Non-pigmented ciliary epithelial cell (primary cell): ENCODE measurements at regions not wholly inside any gene's neighbourhood (a gene's known extent, or its start where the extent isn't known, plus 50 kb on each side); places are given as distances from the start of the nearest gene placed in this dataset.
A peak's percentile ranks its signal among the peaks of the same experiment; 100 is the strongest.

ENCODE experiments used
- DNase-seq: peaks from one replicate; pipeline ENCODE4 v3.0.0-alpha.2; 2010; ENCODE audit warnings: low read depth

DNA sequence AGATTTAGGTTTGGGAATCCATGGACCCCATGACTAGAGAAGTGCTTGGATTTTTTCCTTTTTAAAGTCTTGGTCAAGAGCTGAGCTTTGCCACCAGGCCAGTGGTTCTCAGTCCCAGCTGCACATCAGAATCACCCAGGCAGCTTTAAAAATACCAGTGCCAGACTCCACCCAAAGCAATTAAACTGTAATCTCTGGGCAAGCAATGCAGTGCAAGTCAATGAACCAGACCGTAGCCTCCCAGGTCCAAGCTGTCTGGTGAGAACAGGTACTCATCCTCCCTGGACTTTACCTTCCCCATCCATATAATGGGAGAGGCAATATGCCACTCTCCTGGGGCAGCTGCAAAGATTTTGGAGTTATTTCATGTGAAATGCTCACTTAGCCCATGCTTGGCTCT is 223.1 kb upstream of the CDH5 start:
- DNase-seq, result no peak

DNA sequence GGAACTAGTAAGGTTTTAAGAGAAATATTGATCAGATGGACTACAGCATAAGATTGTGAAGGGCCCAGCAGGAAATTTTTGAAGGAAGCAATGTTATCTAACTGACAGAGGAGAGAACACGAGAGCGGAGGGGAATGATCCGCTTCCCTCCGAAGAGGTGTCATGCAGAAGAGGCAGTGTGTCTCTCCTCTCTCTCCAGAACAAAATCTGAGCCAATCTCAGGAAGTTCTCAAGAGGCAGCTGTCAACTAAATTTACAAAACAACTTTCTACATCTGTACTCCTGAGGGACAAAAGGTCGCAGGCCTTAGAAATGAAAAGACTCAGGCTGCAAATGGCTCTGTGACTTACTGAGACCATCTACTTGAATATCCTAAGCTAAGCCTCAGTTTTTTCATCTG is 224.6 kb upstream of the CDH5 start:
- DNase-seq, result no peak

DNA sequence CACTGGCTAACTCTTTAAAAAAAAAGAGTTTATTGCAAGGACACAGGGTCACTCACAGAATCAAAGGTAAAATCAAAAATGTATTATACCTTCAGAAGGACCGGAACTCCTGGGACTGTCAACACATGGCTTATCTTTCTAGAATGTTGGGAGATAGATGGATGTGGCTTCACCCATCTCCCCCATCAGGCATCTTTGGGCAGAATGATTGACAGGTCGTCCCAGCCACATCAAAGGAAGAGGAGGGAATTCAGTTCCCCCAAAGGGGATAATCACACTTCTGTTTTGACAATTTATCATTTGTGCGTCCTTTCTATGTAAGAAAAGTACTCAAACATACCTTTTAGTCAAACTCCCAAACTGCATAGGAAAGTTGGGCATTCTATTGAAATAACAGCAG is 228.6 kb upstream of the CDH5 start:
- DNase-seq, result no peak

DNA sequence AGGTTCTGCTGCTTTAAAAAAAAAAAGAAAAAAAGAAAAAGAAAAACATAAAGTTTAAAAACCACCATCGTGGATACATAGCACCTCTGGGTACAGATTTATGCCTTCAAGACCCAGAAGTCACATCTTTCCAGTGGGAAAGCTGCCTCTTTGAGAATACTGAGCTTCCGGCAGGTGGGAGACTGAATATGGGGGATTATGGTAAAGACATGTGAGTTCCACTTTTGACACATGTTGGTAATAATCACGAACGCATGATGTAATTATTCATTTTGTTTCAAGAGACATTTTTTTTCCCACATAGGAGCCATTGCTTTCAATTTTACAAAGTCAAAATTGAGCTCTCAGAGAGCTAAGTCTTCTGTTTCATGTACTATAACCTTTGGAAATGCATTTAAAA is 229.7 kb upstream of the CDH5 start:
- DNase-seq, result no peak

DNA sequence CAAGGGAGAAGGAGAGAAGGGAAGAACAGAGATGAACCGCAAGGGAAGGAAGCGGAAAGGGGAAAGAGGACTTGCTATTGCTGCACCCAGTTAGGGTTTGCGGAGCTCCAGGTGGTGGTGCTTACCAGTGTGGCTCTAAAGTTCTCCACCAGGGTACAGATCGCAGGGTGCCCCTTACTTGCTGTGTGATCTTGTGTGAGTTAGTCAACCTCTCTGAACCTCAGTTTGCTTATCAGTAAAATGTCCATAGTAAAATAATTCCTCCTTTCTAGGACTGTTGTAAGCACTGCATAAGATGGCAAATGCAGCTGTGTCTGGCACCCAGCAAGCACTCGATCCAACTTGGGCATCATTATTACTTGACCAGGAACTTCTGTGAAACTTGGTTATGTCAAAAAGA is 230.7 kb upstream of the CDH5 start:
- DNase-seq, result no peak

DNA sequence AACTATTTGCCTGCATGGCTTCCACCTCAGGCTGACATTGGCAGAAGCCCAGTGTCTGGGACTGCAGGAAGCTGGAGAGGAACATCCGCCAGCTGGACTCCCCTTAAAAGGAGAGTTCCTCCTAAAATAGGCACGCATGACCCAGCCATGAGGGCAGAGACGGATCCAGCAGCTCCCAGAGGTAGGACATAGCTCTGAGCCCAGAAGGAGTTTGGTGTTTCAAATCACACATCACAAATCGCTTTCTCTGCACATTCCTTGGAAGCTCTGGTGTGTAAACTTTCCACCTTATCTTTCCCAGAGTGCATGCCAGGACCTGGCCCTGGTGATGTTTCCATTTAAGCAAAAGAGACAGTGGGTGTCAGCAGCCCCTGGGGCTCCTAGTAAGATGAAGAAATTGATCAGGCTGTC is 231.1 kb upstream of the CDH5 start:
- DNase-seq, result no peak

DNA sequence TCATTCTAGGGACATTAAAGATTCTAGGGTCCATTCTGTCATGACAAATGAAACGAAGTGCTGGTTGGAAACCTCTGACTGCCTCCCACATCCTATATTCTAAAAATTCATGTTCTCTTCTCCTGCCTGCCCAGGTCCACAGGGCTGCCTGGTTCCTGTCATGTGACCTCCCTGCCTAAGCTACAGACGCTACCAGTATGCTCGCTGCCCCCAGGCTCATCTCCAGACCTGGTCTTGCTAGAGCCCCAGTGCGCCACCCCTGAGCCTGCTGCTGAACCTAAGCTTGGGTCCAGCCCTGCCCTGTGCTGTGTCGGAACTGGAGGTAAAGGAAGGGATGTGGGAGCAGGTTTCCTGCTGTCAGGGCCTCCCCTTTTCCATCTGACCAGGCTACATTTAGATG is 231.6 kb upstream of the CDH5 start:
- no peak for DNase-seq

DNA sequence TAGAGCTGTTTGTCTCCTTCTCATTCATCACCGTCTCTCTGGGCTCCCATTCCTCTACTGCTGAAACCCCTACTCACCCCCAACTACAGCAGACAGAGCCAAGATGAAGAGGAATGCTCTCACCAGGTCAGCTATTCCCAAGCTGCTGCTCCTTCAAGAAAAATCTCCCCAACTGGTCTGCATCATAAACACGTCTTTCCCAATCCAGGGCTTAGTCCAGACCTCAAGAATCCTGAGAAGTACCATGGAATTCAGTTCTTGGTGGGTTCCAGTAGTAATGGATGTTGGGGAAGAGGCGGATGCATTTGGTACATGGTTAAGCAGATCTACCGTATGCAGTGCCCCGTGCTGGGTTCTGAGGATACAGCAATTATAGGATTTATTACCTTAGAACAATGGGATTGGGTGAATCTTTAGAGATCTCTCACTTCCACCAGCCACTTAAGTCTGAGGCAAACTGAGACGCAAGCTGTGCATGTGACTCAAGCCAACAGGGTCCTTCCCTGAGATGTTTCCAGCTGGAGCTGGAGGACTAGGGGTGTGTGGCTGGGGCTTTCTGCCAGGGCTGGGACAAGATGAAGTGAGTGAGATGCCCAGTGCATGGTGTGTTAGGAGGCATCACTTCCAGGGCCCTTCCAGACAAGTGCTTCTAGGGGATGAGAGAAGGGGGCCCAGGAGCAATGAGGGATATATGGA is 232.7 kb upstream of the CDH5 start:
- no peak for DNase-seq

DNA sequence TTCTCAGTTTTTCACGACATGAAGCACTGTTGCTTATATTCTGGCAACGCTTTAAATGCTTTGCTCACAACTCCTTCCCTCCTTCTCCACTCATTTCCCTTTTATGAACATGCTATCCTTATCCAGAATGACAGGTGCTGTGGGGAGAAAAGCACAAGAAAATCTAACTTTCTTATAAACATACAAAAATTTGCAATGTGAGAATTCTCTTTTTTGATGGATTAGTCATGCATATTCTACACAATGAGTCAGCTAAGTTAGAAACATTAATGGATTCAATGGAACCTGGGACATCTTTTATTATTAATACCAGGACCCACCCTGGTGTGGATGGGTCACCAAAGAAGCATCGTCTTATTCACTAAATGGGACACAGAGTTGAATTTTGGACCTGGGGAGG is 234.6 kb upstream of the CDH5 start:
- DNase-seq, result no peak

DNA sequence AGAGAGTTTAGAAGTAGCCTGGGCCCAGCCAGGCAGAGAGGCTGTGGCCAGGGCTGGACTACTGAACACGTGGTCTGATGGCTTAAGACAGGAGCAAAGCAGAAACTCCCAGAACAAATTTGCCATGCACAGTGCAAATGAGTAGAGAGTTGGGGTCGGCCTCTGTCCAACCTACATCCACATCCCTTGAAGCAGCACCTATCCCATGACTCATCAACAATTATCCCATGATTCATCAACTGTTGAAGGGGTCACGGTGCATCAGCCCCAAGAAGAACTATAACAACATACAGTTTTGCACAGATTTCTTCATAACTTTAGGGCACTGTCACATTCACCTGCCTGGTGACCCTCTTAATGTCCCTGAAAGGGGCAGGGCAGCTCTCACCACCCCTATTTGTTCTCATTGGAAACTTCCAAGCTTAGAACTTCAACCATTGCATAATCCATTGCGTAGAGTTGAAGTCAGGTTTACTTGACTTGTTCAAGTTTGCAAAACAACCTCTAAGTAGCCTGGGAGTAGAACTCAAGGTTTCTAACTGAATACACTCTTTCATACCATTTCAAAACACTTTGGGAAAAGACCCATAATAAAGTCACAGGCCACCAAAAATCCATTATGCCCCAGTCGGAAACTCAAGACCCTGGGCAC is 235.2 kb upstream of the CDH5 start:
- DNase-seq, result no peak

DNA sequence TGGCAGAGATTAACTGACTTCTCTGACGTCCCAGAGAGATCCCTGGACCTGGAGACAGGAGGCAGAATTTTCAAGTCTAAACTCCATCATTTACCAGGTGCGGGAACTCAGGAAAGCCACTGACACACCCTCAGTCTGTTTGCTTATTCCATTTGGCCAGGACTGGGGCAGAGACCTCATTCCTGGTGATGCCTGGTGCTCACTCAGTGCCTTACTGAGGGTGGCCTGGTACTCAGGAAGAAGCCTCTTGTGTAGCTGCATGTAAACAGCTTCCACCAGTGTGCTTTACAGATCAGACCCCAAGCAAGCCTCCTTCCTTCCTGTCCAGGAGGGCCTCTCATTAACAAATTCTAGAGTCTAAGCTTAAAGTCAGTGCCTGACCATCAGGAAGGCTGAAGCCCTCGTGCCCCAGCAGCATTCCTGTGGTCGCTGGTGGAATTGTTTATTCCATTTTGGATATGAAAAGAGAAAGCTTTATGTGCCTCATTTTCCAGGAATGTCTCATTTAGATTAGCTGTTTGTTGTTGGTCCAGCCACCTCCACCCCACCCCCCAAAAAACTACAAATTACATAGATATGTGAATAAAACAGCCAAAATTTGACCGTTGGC is 236.1 kb upstream of the CDH5 start:
- DNase-seq, result no peak

DNA sequence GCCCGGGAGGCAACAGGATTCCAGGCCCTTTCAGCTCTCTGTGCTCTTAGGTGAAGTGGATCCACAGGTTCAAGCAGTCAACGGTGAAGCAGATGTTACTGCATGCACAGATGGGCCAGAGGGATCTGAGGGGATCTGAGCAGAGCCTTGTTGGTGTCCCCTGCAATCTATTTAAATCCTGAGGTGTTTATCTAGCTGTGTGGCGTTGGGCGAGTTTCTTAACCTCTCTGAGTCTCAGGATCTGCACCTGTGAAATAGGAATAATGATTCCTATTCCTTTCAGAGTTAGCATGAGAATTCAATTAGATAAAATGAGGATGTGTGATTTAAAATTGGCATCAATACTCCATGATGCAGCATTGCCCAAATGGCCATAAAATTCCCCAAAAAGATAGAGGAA is 237.3 kb upstream of the CDH5 start:
- no peak for DNase-seq

DNA sequence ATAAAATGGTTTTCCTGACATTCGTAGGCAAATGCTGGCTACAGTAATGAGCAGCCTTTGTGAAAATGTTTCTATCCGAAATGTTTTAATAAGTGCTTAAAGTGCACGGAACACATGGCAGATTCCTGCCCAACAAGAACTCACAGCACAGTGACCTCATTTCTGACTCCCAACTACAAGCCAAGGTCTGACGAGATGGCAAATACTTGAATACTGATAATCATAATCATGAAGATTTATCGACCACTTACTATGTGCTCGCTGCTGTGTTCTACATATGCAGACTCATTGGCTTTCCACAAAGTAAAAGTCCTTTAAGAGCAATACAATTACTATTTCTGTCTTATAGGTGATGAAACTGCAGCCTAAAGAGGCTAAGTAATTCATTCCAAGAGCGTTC is 238.1 kb upstream of the CDH5 start:
- DNase-seq, result no peak

DNA sequence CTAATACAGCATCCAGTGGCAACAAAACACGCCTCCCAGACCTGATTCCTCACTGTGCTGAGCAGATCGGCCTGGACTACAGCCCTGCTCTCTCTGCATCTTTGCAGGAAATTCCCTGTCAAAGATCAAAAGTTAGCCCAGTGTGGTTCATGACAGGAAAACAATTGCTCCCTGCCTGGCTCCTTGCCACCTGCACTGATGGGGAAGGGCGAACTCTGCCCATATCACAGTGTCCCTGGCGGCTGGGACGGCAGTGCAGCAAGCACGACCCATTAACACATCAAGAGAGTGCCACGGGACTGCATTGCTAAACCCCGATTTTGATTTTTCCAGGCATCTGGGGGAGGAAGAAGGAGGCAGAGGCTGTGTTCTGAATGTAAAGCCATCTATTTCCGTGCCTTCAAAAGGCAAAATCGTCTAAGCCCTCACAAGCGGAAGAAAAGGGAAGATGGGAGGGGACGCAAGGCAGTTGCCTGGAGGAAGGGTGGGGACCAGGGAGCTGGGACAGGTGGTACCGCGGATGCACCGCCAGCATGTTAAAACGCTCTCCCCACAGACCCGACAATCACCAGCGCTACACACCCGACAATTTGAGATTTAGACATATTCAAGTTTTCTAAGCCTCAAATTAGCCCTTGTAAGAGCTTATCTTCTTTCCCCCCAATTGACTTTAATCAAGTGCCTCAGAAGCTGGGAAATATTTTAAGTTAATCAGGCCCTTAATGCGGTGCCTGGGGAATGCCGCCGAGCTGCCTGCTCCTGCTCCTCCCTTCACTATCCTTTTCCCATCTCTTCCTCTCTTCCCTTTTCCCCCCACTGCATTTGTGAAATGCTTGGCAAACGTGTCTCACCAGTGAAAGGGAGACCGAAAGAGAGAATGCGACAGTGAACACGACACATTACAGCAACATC is 238.8 kb upstream of the CDH5 start:
- no peak for DNase-seq

DNA sequence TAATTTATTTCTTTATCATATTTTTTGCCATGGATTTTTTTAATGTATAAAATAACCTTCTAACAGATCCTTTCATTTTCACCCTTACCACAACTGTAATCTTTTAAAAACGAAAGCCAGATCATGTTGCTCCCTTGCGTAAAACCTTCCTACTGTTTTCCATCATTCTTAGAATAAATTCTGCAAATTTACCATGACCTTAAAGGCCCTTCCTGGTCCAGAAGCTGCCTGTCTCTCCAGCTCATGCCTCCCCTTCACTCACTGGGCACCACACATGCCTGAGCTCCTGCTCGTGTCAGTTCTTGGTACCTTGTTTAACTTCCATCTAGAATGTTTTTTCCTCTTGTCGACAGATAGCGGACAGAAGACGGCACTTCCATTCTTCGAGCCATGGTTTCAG is 245.0 kb upstream of the CDH5 start:
- DNase-seq, result no peak

DNA sequence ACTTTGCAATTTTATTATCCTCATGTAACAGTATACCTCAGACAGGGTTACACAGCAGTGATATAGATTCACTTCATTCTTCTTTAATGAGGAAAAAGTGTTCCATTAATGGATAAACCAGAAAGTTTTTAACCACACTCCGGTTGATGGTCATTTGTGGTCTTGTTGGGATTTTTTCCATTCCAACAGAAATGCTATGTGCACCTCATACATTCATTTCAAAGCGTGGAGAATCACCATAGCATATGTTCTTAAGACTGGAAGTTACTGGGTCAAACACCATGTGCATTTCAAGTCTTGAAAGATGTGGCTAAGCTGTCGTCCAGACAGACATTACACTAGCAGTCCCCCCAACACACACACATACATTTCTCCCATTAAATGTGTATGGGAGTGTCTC is 245.8 kb upstream of the CDH5 start:
- DNase-seq, result peak; percentile 15

DNA sequence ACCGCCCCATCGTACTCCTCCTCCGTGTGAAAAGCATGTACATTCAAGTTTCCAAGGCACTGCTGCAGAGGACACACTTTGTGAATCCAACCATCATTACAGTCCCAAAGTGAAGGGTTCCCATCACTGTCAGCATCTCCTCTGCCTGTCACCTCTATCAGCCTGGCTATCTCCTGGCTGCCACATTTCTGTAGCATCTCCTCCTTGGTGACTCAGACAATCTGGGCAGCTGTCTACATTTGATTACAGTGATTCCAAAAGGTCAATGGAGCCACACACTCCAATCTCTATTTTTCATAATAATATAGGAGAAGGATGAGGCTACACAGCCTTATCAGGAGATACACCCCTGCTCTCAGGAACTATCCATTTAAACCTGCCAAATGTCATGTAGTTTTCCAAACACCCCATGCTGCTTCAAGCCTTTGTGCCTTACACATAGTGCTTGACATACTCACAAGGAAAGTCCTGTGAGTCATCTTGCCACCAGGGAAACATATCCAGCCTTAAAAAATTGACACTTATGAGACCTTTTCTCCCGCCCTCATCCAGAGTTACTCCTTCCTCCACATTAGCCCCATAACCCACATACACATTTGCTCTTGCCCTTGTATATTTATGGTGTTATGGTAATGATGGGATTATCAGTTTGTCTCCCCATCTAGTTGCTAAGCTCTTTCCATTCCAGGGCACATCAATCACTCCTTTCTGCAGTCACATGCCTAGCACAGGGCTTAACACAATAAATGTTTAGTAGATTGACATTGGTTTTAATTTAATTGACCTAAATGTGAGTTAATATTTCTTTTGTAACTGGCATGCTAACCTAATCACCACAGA is 250.1 kb upstream of the CDH5 start:
- DNase-seq, result no peak

DNA sequence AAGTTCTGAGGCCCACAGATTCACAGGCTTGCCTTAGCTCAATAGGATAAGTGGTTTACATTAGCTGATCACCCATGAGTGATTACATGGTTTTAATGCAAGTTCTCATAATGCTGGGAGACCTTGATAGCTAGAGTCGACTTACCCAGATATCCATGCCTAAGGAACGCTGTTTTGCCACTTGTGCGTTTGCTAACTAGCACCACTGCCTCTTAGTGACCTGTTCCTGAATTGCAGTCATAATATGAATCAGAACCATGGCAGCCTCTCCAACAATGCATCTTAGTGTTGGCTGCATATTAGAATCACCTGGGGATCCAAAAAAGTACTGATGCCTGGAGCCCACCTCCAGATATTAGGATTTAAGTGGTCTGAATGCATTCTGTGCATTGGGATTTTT is 251.1 kb upstream of the CDH5 start:
- no peak for DNase-seq

DNA sequence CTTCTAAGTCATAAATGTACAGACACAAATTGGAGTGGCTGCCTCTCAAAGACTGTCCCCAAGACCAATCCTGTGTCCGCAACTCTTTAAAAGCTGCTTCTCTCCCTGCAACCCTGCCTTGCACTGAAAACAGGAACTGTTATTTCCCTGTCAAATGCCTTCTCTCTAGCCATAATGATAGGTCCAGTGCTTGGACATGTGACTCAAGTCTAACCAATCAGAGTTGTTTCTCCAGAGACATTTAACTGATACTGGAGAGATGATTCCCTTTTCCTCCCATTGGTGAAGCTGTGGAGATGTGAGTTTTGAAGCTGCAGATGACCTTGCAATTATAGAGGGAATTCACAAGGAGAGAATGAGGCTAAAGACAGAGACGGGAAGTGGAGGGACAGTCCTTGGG is 253.3 kb upstream of the CDH5 start:
- DNase-seq, result no peak

DNA sequence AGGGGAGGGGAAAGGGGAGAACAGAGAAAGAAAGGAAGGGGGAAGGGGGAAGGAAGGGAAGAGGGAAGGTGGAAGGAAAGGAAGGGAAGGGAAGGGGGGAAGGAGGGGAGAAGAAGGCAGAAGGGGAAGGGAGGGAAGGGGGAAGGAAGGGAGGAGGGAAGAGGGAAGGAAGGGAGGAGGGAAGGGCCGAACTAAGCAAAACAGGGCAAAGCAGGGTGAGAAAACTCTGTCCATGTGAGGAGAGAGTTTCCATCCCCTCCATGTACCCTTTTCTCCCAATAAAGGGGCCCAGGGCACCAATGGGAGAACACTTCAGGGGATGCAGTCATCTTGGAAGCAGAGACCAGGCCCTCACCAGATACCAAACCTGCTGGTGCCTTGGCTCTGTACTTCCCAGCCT is 256.8 kb upstream of the CDH5 start:
- DNase-seq, result no peak

DNA sequence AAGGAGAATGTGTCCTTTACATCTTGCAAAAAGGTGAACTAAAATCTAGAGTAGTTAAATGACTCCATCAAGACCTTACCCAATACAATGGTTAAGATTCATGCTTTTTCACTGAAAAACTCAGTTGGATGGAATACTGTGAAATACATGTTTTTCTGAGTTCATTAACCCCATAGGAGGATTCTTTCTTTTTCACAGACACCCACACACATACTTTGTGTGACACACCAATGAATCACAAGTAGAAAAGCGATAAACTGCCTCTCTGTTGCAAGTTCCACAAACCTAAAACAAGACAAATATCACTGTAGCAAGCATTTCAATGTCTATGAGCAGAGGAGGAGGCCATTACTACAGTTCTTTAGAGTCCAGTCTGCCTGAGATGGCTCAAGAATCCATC is 258.8 kb upstream of the CDH5 start:
- DNase-seq, result peak; percentile 79

DNA sequence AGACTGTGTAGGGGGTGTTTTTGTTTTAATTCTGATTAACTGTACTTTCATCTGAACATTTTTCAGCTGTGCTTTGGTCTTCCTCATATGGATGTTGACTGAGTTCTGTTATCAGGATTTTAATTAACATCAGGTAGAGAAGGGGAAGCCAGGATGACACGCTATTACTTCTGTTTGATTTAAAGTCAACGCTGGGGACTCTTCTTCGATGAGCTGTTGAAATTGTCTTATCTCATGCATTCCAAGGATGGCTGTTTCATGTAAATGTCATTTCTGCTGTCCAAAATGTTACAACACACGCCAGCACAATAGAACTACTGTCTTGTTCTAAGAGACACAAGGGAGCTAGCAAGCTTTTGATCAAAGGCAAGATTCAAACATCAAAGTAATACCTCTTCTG is 263.3 kb upstream of the CDH5 start:
- DNase-seq, result no peak
